ENCODE measurements at regions not wholly inside any gene's neighbourhood (a gene's known extent, or its start where the extent isn't known, plus 50 kb on each side); places are given as distances from the start of the nearest gene placed in this dataset.

- Histone ChIP-seq H3K27me3 (no peaks in the 10 kb centered on the region), H3K4me1 (no peaks in the 10 kb centered on the region), H3K9me3 (no peaks in the 10 kb centered on the region), H3K27ac (no peak overlapping the region), H3K4me3 (no peak overlapping the region), H3K36me3 (no peaks in the 10 kb centered on the region)
- intact Hi-C loops (cut with DNase I) = no loop called here
- DNase-seq (ENCODE audit: extremely low spot score in 2 of 2) = no peak
- no peak for TF ChIP-seq POLR2A (IDR thresholded peaks at IDR 0.05)
- TF ChIP-seq POLR2AphosphoS5 (IDR thresholded peaks at IDR 0.05; ENCODE audit: insufficient read depth in 1 of 2, low read depth in 1 of 2) = peak in 1 of 2 donors; percentile 39
Observed at GRCh38 chr3:31077021-31077601, 182.7 kb upstream of the GADL1 start.

DNA sequence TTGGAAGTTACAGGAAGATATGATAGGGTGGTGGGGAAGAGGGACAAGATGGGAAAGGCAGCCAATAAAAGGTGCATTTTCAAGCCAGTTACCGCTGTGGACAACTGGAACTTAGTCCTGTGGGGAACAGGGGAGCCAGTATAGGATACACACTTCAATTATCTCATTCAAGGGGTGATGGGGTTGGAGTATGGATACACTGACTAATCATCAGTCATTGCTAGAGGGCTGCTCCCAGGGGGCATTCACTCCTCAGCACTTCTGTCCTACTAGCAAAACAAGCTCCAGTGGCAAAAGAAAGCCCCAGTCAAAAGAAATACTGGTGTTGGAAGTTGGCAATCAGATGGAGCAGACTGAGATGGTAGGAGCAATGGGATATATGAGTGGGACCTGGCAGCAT is 183.4 kb upstream of the GADL1 start:
- Histone ChIP-seq H3K9me3 (no peaks in the 10 kb centered on the region), H3K4me1 (no peaks in the 10 kb centered on the region), H3K4me3 (no peak overlapping the region), H3K36me3 (no peaks in the 10 kb centered on the region), H3K27ac (no peak overlapping the region), H3K27me3 (no peaks in the 10 kb centered on the region)
- intact Hi-C loops (cut with DNase I) = no loop called here
- TF ChIP-seq, protein P1, sequence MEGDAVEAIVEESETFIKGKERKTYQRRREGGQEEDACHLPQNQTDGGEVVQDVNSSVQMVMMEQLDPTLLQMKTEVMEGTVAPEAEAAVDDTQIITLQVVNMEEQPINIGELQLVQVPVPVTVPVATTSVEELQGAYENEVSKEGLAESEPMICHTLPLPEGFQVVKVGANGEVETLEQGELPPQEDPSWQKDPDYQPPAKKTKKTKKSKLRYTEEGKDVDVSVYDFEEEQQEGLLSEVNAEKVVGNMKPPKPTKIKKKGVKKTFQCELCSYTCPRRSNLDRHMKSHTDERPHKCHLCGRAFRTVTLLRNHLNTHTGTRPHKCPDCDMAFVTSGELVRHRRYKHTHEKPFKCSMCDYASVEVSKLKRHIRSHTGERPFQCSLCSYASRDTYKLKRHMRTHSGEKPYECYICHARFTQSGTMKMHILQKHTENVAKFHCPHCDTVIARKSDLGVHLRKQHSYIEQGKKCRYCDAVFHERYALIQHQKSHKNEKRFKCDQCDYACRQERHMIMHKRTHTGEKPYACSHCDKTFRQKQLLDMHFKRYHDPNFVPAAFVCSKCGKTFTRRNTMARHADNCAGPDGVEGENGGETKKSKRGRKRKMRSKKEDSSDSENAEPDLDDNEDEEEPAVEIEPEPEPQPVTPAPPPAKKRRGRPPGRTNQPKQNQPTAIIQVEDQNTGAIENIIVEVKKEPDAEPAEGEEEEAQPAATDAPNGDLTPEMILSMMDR (IDR thresholded peaks at IDR 0.05) = no peak
- TF ChIP-seq POLR2AphosphoS5 (IDR thresholded peaks at IDR 0.05; ENCODE audit: insufficient read depth in 1 of 2, low read depth in 1 of 2) = no peak
- no peak for TF ChIP-seq POLR2A (IDR thresholded peaks at IDR 0.05)
- DNase-seq (ENCODE audit: extremely low spot score in 2 of 2) = no peak

- no peaks in the 10 kb centered on the region for H3K9me3 ChIP-seq
- no peaks in the 10 kb centered on the region for H3K27me3 ChIP-seq
- H3K27ac ChIP-seq = no peak overlapping the region
- no peak for DNase-seq (ENCODE audit: extremely low spot score in 2 of 2)
- no peaks in the 10 kb centered on the region for H3K36me3 ChIP-seq
- TF ChIP-seq POLR2AphosphoS5 (IDR thresholded peaks at IDR 0.05; ENCODE audit: insufficient read depth in 1 of 2, low read depth in 1 of 2) (no peak), POLR2A (IDR thresholded peaks at IDR 0.05) (no peak)
- TF ChIP-seq, protein P1 (IDR thresholded peaks at IDR 0.05) = no peak
- intact Hi-C loops (cut with DNase I) = no loop called here
- H3K4me1 ChIP-seq = no peaks in the 10 kb centered on the region
- H3K4me3 ChIP-seq = no peak overlapping the region
Observed at GRCh38 chr3:31079689-31080088, 185.2 kb upstream of the GADL1 start.

- Histone ChIP-seq H3K36me3 (no peaks in the 10 kb centered on the region), H3K4me3 (no peak overlapping the region), H3K4me1 (no peaks in the 10 kb centered on the region), H3K27me3 (no peaks in the 10 kb centered on the region), H3K27ac (no peak overlapping the region), H3K9me3 (no peaks in the 10 kb centered on the region)
- DNase-seq (ENCODE audit: extremely low spot score in 2 of 2) = no peak
- TF ChIP-seq, protein P1 (IDR thresholded peaks at IDR 0.05) = no peak
- TF ChIP-seq POLR2A (IDR thresholded peaks at IDR 0.05) = no peak
- TF ChIP-seq POLR2AphosphoS5 (IDR thresholded peaks at IDR 0.05; ENCODE audit: insufficient read depth in 1 of 2, low read depth in 1 of 2) = no peak
- intact Hi-C loops (cut with DNase I) = no loop called here
Observed at GRCh38 chr3:31081018-31081662, 186.7 kb upstream of the GADL1 start.

- DNase-seq (ENCODE audit: extremely low spot score in 2 of 2) = no peak
- TF ChIP-seq POLR2AphosphoS5 (IDR thresholded peaks at IDR 0.05; ENCODE audit: insufficient read depth in 1 of 2, low read depth in 1 of 2) (no peak), POLR2A (IDR thresholded peaks at IDR 0.05) (no peak)
- TF ChIP-seq, protein P1 (IDR thresholded peaks at IDR 0.05) = no peak
- H3K9me3 ChIP-seq = no peaks in the 10 kb centered on the region
- intact Hi-C loops (cut with DNase I) = no loop called here
- H3K4me3 ChIP-seq = no peak overlapping the region
- no peak overlapping the region for H3K27ac ChIP-seq
- no peaks in the 10 kb centered on the region for H3K36me3 ChIP-seq
- no peaks in the 10 kb centered on the region for H3K4me1 ChIP-seq
- H3K27me3 ChIP-seq = no peaks in the 10 kb centered on the region
Observed at GRCh38 chr3:31086148-31086547, 191.7 kb upstream of the GADL1 start.

All from vagina (tissue), 2 donors.